WTC11 (cell line): ENCODE measurements at regions not wholly inside any gene's neighbourhood (a gene's known extent, or its start where the extent isn't known, plus 50 kb on each side); places are given as distances from the start of the nearest gene placed in this dataset.

Experiments
- CREB1 ChIP-seq: sonication (generic); formaldehyde crosslinking; IDR thresholded peaks from 2 replicates; pipeline ENCODE4 v1.8.0; 2023; ENCODE audit warnings: mild to moderate bottlenecking, missing genetic modification reagents
- CTCF ChIP-seq: fragments of 200-600 bp; IDR thresholded peaks from 2 replicates; pipeline ENCODE4 v1.8.0; 2022; ENCODE audit warnings: antibody characterized with exemption
- E2F5 ChIP-seq: sonication (generic); formaldehyde crosslinking; IDR thresholded peaks from 2 replicates; pipeline ENCODE4 v1.8.1; 2022; ENCODE audit warnings: mild to moderate bottlenecking, moderate library complexity, missing genetic modification reagents
- IRF2 ChIP-seq: sonication (generic); formaldehyde crosslinking; IDR thresholded peaks from 2 replicates; pipeline ENCODE4 v1.8.0; 2022; ENCODE audit warnings: low read depth, missing genetic modification reagents, borderline replicate concordance
- RELA ChIP-seq: sonication (generic); formaldehyde crosslinking; IDR thresholded peaks from 2 replicates; pipeline ENCODE4 v1.8.1; 2022; ENCODE audit warnings: missing genetic modification reagents, mild to moderate bottlenecking, borderline replicate concordance
- SMAD4 ChIP-seq: sonication (generic); formaldehyde crosslinking; IDR thresholded peaks from 2 replicates; pipeline ENCODE4 v1.8.0; 2022; ENCODE audit warnings: mild to moderate bottlenecking, missing genetic modification reagents
- TEAD4 ChIP-seq: sonication (generic); formaldehyde crosslinking; IDR thresholded peaks from 2 replicates; pipeline ENCODE4 v1.8.0; 2022; ENCODE audit warnings: mild to moderate bottlenecking, missing genetic modification reagents
- ZBTB21 ChIP-seq: sonication (generic); formaldehyde crosslinking; IDR thresholded peaks from 2 replicates; pipeline ENCODE4 v1.8.1; 2023; ENCODE audit warnings: mild to moderate bottlenecking, missing genetic modification reagents, borderline replicate concordance
- ZBTB43 ChIP-seq: sonication (generic); formaldehyde crosslinking; IDR thresholded peaks from 2 replicates; pipeline ENCODE4 v1.8.1; 2023; ENCODE audit warnings: mild to moderate bottlenecking, missing genetic modification reagents
- ZNF232 ChIP-seq: sonication (generic); formaldehyde crosslinking; IDR thresholded peaks from 2 replicates; pipeline ENCODE4 v1.8.0; 2022; ENCODE audit warnings: mild to moderate bottlenecking, missing genetic modification reagents

GRCh38 chr10:123555616-123556015, 110.5 kb upstream of the GPR26 start:
- TF ChIP-seq TEAD4 (CRISPR knock-in tag) (no peak), E2F5 (CRISPR knock-in tag) (no peak), ZBTB43 (CRISPR knock-in tag) (no peak), ZNF232 (CRISPR knock-in tag) (no peak), CTCF (no peak), ZBTB21 (CRISPR knock-in tag) (no peak), SMAD4 (CRISPR knock-in tag) (no peak), RELA (no peak), IRF2 (CRISPR knock-in tag) (no peak), CREB1 (CRISPR knock-in tag) (no peak)
